GM18505 (cell line): ENCODE measurements at regions not wholly inside any gene's neighbourhood (a gene's known extent, or its start where the extent isn't known, plus 50 kb on each side); places are given as distances from the start of the nearest gene placed in this dataset.
A peak's percentile ranks its signal among the peaks of the same experiment; 100 is the strongest.
"Not testable (repeated sequence)": the region's sequence is repeated elsewhere in the genome, so short reads cannot be mapped to it uniquely, and the experiment has no call there.

Source experiments
- ATAC-seq: cut with Tn5 transposase; IDR thresholded peaks from one replicate; pipeline ENCODE4 v1.9.1; 2021; ENCODE audit not compliant: unreplicated experiment
- POLR2A ChIP-seq: IDR thresholded peaks from 4 replicates; pipeline ENCODE4 v1.6.1; 2011; ENCODE audit warnings: borderline replicate concordance; ENCODE audit not compliant: insufficient read depth, insufficient read length; ENCODE audit errors: extremely low read depth

DNA sequence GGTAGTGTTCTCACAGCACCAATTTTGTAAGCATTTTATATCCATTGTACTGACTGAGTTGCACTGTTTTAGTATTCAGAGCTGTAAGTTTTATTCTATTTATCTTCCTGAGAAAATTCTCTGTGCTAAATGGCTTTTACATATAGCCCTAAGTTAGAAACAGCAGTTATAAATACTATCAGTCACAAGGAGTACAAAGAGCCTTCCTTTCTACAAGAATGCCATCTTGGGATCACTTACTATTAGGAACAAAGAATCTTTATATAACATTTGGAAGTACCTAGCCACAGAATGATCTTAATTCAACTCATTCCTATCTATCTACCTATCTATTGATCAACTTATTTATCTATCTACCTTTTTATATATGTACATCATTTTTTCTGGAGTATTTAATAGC lies 423.9 kb upstream of the RGS18 start:
- ATAC-seq = no peak
- no peak for TF ChIP-seq POLR2A

DNA sequence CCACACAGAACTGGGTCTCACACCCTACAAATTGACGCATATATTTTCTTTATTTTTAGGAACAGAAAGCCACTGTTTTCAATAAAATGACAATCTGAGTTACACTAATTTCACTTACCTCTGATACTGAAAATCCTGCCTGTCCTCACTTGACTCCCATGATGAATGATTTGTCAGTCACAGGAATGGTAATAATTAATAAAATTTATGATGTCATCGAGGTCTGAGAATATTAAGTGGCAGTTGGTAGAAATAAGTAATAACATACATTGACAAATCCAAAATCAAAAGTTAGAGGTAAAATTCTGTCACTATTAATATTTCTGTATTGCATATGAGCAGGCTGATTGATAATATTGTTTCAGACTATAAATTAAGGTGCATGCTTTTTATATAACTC lies 418.7 kb upstream of the RGS18 start:
- no peak for TF ChIP-seq POLR2A

GRCh38 chr1:191752342-191752741 lies 405.9 kb upstream of the RGS18 start:
- no peak for TF ChIP-seq POLR2A
- ATAC-seq = no peak

More for the DNA sequence above, 418.7 kb upstream of the RGS18 start:
- ATAC-seq = no peak

DNA sequence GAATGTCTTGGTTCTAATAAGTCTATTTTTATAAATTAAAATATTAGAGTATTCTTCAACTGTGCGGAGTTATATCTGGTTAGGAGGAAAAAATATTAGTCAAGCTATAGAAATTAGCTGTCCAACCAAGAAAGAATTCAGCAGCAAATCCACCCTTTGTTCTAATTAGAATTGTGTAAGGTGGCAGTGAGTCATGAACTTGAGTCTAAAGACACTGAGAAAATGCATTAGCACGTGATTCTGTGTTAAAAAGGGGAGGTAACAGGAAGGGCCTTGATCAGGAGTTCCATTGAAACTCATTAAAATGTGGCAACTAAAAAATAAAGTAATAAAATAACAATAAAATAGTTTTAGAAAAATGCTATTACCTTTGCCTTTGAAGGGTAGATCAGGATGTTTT lies 398.2 kb upstream of the RGS18 start:
- no peak for TF ChIP-seq POLR2A
- no peak for ATAC-seq

- ATAC-seq = no peak
- TF ChIP-seq POLR2A = no peak
Measured at GRCh38 chr1:191788551-191788950, 369.7 kb upstream of the RGS18 start.

DNA sequence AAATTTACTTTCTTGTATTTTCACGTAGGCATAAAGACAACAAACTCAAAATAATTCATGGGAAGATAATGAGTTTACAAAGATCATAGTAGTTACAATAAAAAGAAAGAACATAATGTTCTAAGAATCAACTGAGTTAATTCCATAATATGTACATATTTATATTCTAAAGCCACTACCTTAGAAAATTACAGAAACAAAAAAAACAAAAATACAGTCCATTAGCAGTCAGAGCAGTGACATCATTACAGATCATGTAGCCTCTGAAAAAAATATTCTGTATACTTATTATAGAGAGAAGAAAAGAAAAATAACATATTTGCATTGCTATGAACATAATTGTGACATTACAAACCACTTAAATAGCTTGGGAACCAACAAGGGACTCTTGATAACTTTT lies 360.1 kb upstream of the RGS18 start:
- TF ChIP-seq POLR2A = no peak
- ATAC-seq = no peak

GRCh38 chr1:191804311-191804710 lies 354.0 kb upstream of the RGS18 start:
- ATAC-seq = no peak
- no peak for TF ChIP-seq POLR2A

- ATAC-seq = not testable (repeated sequence)
Measured at GRCh38 chr1:191813593-191813992, 344.7 kb upstream of the RGS18 start.

GRCh38 chr1:191818198-191818597 lies 340.1 kb upstream of the RGS18 start:
- ATAC-seq = no peak
- no peak for TF ChIP-seq POLR2A

DNA sequence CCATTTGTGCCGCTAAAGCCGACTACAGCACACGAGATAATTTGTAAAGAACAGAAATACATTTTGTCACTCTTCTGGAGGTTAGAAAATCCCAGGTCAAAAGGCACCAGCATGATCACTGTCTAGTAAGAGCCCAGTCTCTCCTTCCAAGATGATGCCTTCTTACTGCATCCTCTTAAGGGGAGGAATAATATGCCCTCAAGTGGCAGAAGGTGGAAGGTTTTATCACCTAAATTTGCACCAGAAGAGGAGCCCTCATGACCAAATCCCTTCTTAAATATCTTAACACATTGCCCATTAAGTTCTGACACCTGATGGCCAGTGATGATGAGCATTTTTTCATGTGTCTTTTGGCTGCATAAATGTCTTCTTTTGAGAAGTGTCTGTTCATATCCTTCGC lies 326.7 kb upstream of the RGS18 start:
- TF ChIP-seq POLR2A = no peak
- ATAC-seq = peak; percentile 61

- no peak for TF ChIP-seq POLR2A
- no peak for ATAC-seq
Measured at GRCh38 chr1:191839891-191840290, 318.4 kb upstream of the RGS18 start.

GRCh38 chr1:191851799-191852595 lies 306.3 kb upstream of the RGS18 start:
- ATAC-seq = no peak
- no peak for TF ChIP-seq POLR2A

DNA sequence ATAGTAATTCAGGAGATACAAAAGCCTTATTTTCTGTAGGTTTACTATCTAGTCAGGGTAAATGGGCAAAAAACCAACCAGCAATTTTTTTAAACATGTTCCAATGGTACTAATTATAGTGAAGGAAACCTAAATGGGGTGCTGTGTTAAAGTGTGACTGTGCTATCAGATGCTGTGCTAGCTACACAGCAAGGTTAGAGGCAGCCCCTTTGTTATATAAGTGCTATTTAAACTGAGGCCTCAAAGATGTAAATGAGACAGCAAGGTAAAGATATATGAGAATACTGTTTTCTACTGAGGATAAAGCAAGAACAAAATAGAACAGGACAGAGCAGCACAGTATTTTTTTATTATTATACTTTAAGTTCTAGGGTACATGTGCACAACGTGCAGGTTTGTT lies 305.4 kb upstream of the RGS18 start:
- ATAC-seq = no peak

GRCh38 chr1:191857600-191857999 lies 300.7 kb upstream of the RGS18 start:
- no peak for ATAC-seq
- TF ChIP-seq POLR2A = no peak

More for the DNA sequence above, 305.4 kb upstream of the RGS18 start:
- TF ChIP-seq POLR2A = no peak

DNA sequence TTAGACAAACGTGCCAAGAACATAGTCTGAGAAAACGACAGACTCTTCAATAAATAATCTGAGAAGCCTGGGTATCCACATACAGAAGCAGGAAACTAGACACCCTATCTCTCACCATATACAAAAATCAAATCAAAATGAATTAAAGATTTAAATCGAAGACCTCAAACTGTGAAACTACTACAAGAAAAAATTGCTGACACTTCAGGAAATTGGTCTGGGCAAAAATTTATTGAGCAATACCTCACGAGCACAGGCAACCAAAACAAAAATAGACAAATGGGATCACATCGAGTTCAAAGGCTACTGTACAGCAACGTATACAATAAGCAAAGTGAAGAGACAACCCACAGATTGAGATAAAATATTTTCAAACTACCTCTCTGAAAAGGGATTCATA lies 292.8 kb upstream of the RGS18 start:
- no peak for TF ChIP-seq POLR2A
- no peak for ATAC-seq
